ENCODE measurements at regions not wholly inside any gene's neighbourhood (a gene's known extent, or its start where the extent isn't known, plus 50 kb on each side); places are given as distances from the start of the nearest gene placed in this dataset.
"Not testable (repeated sequence)": the region's sequence is repeated elsewhere in the genome, so short reads cannot be mapped to it uniquely, and the experiment has no call there.

GRCh38 chr4:97101171-97101570, 1042.1 kb downstream of the STPG2 start:
- not testable (repeated sequence) for TF ChIP-seq EZH2 (IDR thresholded peaks at IDR 0.05; ENCODE audit: borderline replicate concordance, low read depth, low read length, poor library complexity, severe bottlenecking); CTCF (conservative IDR thresholded peaks at IDR 0.05; ENCODE audit: low read depth, low read length)

Data from A673 (cell line).